ENCODE measurements at regions not wholly inside any gene's neighbourhood (a gene's known extent, or its start where the extent isn't known, plus 50 kb on each side); places are given as distances from the start of the nearest gene placed in this dataset.
A peak's percentile ranks its signal among the peaks of the same experiment; 100 is the strongest.

- H3K4me3 ChIP-seq (replicated peaks in 1 of 2; ENCODE audit: low read depth in 2 of 2, low read length in 2 of 2) = no peak overlapping the region
- TF ChIP-seq CTCF (IDR thresholded peaks at IDR 0.05; ENCODE audit: low read depth, low read length) = no peak
- DNase-seq (ENCODE audit: low read depth in 2 of 2) = no peak
Observed at GRCh38 chr10:29878492-29878891, 180.9 kb downstream of the JCAD start.

- no peak for TF ChIP-seq CTCF (IDR thresholded peaks at IDR 0.05; ENCODE audit: low read depth, low read length)
- peak; percentile 19 to 38 for DNase-seq (ENCODE audit: low read depth in 2 of 2)
- H3K4me3 ChIP-seq (replicated peaks in 1 of 2; ENCODE audit: low read depth in 2 of 2, low read length in 2 of 2) = no peak overlapping the region
Observed at GRCh38 chr10:29877793-29878491, 181.4 kb downstream of the JCAD start.

GRCh38 chr10:29876008-29876555 is 183.3 kb downstream of the JCAD start:
- TF ChIP-seq CTCF (IDR thresholded peaks at IDR 0.05; ENCODE audit: low read depth, low read length) = no peak
- DNase-seq (ENCODE audit: low read depth in 2 of 2) = no peak

GRCh38 chr10:29874606-29875269 is 184.6 kb downstream of the JCAD start:
- TF ChIP-seq CTCF (IDR thresholded peaks at IDR 0.05; ENCODE audit: low read depth, low read length) = no peak
- DNase-seq (ENCODE audit: low read depth in 2 of 2) = peak in 1 of 2 donors; percentile 29
- H3K4me3 ChIP-seq (replicated peaks in 1 of 2; ENCODE audit: low read depth in 2 of 2, low read length in 2 of 2) = no peak overlapping the region

More at GRCh38 chr10:29876008-29876555, 183.3 kb downstream of the JCAD start:
- H3K4me3 ChIP-seq (replicated peaks in 1 of 2; ENCODE audit: low read depth in 2 of 2, low read length in 2 of 2) = no peak overlapping the region

GRCh38 chr10:29873941-29874484 is 185.4 kb downstream of the JCAD start:
- no peak overlapping the region for H3K4me3 ChIP-seq (replicated peaks in 1 of 2; ENCODE audit: low read depth in 2 of 2, low read length in 2 of 2)
- peak; percentile 21 to 43 for DNase-seq (ENCODE audit: low read depth in 2 of 2)
- no peak for TF ChIP-seq CTCF (IDR thresholded peaks at IDR 0.05; ENCODE audit: low read depth, low read length)

GRCh38 chr10:29870522-29871044 is 188.8 kb downstream of the JCAD start:
- no peak for DNase-seq (ENCODE audit: low read depth in 2 of 2)
- H3K4me3 ChIP-seq (replicated peaks in 1 of 2; ENCODE audit: low read depth in 2 of 2, low read length in 2 of 2) = no peak overlapping the region
- TF ChIP-seq CTCF (IDR thresholded peaks at IDR 0.05; ENCODE audit: low read depth, low read length) = no peak

All from cardiac fibroblast (primary cell).